IMR-90 (cell line): ENCODE measurements at regions not wholly inside any gene's neighbourhood (a gene's known extent, or its start where the extent isn't known, plus 50 kb on each side); places are given as distances from the start of the nearest gene placed in this dataset.

Source experiments
- ATAC-seq: fragments of 200-7000 bp; cut with Tn5 transposase; 2 replicates; pipeline ENCODE4 v1.9.1; 2020; ENCODE audit warnings: low read depth, mild to moderate bottlenecking, moderate library complexity
- BruUV-seq: library from RNA; stranded (reverse); fragments of 400-500 nt; replicated peaks from 2 replicates; lab custom pipeline; 2021; lab: Mats Ljungman, UMichigan
- CTCF ChIA-PET: fragments of 300-600 bp; formaldehyde crosslinking; extraction: SDS; loops from one replicate; lab custom pipeline; 2021; ENCODE audit warnings: antibody characterized with exemption; lab: Yijun Ruan, JAX
- POLR2A ChIA-PET: fragments of 300-600 bp; sonication (Branson Sonifier 250); formaldehyde crosslinking; loops from one replicate; lab custom pipeline; 2022; ENCODE audit warnings: antibody characterized with exemption; ENCODE audit not compliant: unreplicated experiment; lab: Charles Lee
- DNase-seq: peaks from one replicate; pipeline ENCODE4 v3.0.0; 2013
- H2AFZ ChIP-seq: replicated peaks from 2 replicates; pipeline ENCODE3; 2013; ENCODE audit warnings: low read length, mild to moderate bottlenecking; ENCODE audit not compliant: poor library complexity
- H2AK5ac ChIP-seq: 2 replicates; pipeline ENCODE4 v1.6.1; 2013; ENCODE audit warnings: low read depth, low read length, inconsistent platforms
- H2AK9ac ChIP-seq: replicated peaks from 2 replicates; pipeline ENCODE3; 2013; ENCODE audit warnings: mild to moderate bottlenecking, low read depth, low read length, moderate library complexity; ENCODE audit not compliant: poor library complexity
- H2BK120ac ChIP-seq: 2 replicates; pipeline ENCODE4 v1.6.1; 2013; ENCODE audit warnings: low read depth, low read length, inconsistent platforms
- H2BK15ac ChIP-seq: 3 replicates; pipeline ENCODE4 v1.6.1; 2013; ENCODE audit warnings: low read depth, low read length, inconsistent platforms
- H2BK20ac ChIP-seq: 2 replicates; pipeline ENCODE4 v1.6.1; 2013; ENCODE audit warnings: low read depth, mild to moderate bottlenecking, inconsistent platforms, low read length, moderate library complexity
- H2BK5ac ChIP-seq: 2 replicates; pipeline ENCODE4 v1.6.1; 2013; ENCODE audit warnings: mild to moderate bottlenecking, low read depth, low read length, inconsistent platforms; ENCODE audit not compliant: poor library complexity, severe bottlenecking
- H3K14ac ChIP-seq: replicated peaks from 2 replicates; pipeline ENCODE4 v1.6.1; 2013; ENCODE audit warnings: low read depth, low read length, inconsistent platforms
- H3K18ac ChIP-seq: 2 replicates; pipeline ENCODE4 v1.6.1; 2013; ENCODE audit warnings: low read depth, low read length, control low read depth
- H3K23ac ChIP-seq: 2 replicates; pipeline ENCODE4 v1.6.1; 2013; ENCODE audit warnings: low read depth, low read length, inconsistent platforms
- H3K27ac ChIP-seq: 2 replicates; pipeline ENCODE4 v1.5.1; 2013; ENCODE audit warnings: mild to moderate bottlenecking, control low read depth, low read length; ENCODE audit not compliant: insufficient read depth
- H3K27me3 ChIP-seq: 2 replicates; pipeline ENCODE4 v1.6.1; 2013; ENCODE audit warnings: low read length; ENCODE audit not compliant: control insufficient read depth, insufficient read depth
- H3K36me3 ChIP-seq: 2 replicates; pipeline ENCODE4 v1.6.1; 2013; ENCODE audit warnings: low read length, mixed read lengths; ENCODE audit not compliant: control insufficient read depth, insufficient read depth
- H3K4ac ChIP-seq: 2 replicates; pipeline ENCODE4 v1.6.1; 2013; ENCODE audit warnings: low read depth, low read length, inconsistent platforms
- H3K4me1 ChIP-seq: 2 replicates; pipeline ENCODE4 v1.6.1; 2013; ENCODE audit warnings: low read length, mixed read lengths; ENCODE audit not compliant: control insufficient read depth, insufficient read depth
- H3K4me2 ChIP-seq: 2 replicates; pipeline ENCODE4 v1.6.1; 2013; ENCODE audit warnings: low read depth, mild to moderate bottlenecking, control low read depth, low read length, moderate library complexity
- H3K4me3 ChIP-seq: 2 replicates; pipeline ENCODE4 v1.5.1; 2013; ENCODE audit warnings: low read depth, mild to moderate bottlenecking, control low read depth, low read length, moderate library complexity; ENCODE audit not compliant: insufficient read depth
- H3K56ac ChIP-seq: 2 replicates; pipeline ENCODE4 v1.6.1; 2013; ENCODE audit warnings: low read length, inconsistent platforms; ENCODE audit not compliant: insufficient read depth; ENCODE audit errors: extremely low read depth
- H3K79me1 ChIP-seq, 2 experiments: 2 replicates each; pipeline ENCODE4 v1.6.1; 2013; ENCODE audit warnings: low read length in 2 of 2, inconsistent platforms in 1 of 2, low read depth in 1 of 2
- H3K9ac ChIP-seq: 2 replicates; pipeline ENCODE4 v1.6.1; 2013; ENCODE audit warnings: low read depth, low read length, control low read depth
- H3K9me1 ChIP-seq: 2 replicates; pipeline ENCODE4 v1.6.1; 2013; ENCODE audit warnings: low read length, inconsistent platforms; ENCODE audit not compliant: insufficient read depth
- H3K9me3 ChIP-seq: 2 replicates; pipeline ENCODE4 v1.6.1; 2013; ENCODE audit warnings: low read length; ENCODE audit not compliant: control insufficient read depth, insufficient read depth
- H4K20me1 ChIP-seq: 2 replicates; pipeline ENCODE4 v1.6.1; 2013; ENCODE audit warnings: low read length, inconsistent platforms; ENCODE audit not compliant: insufficient read depth
- H4K5ac ChIP-seq: 2 replicates; pipeline ENCODE4 v1.6.1; 2013; ENCODE audit warnings: mild to moderate bottlenecking, low read depth, low read length, control low read depth
- H4K8ac ChIP-seq, 2 experiments: 2 replicates each; pipeline ENCODE4 v1.6.1; 2013; ENCODE audit warnings: low read depth in 2 of 2, low read length in 2 of 2, control low read depth in 1 of 2, inconsistent platforms in 1 of 2
- H4K91ac ChIP-seq: 2 replicates; pipeline ENCODE4 v1.6.1; 2013; ENCODE audit warnings: low read depth, low read length, inconsistent platforms; ENCODE audit not compliant: insufficient read depth
- BHLHE40 ChIP-seq: fragments of 150-350 bp; IDR thresholded peaks from 2 replicates; pipeline ENCODE4 v1.6.1; 2016; ENCODE audit warnings: mild to moderate bottlenecking, low read depth, low read length
- CEBPB ChIP-seq: IDR thresholded peaks from 2 replicates; pipeline ENCODE4 v1.6.1; 2012; ENCODE audit warnings: low read depth, low read length, improper control_type of control experiment
- CHD1 ChIP-seq: IDR thresholded peaks from 2 replicates; pipeline ENCODE4 v1.6.1; 2012; ENCODE audit warnings: low read depth, low read length, improper control_type of control experiment
- CTCF ChIP-seq: conservative IDR thresholded peaks from 2 replicates; pipeline ENCODE4 v1.5.1; 2012; ENCODE audit warnings: mild to moderate bottlenecking, low read depth, low read length, improper control_type of control experiment
- FOS ChIP-seq: fragments of 150-350 bp; IDR thresholded peaks from 2 replicates; pipeline ENCODE4 v1.6.1; 2016; ENCODE audit warnings: low read depth, low read length
- MAFK ChIP-seq: IDR thresholded peaks from 2 replicates; pipeline ENCODE4 v1.6.1; 2012; ENCODE audit warnings: low read depth, low read length, improper control_type of control experiment
- MAZ ChIP-seq: IDR thresholded peaks from 2 replicates; pipeline ENCODE4 v1.6.1; 2012; ENCODE audit warnings: low read depth, mild to moderate bottlenecking, low read length, improper control_type of control experiment, moderate library complexity, borderline replicate concordance
- MXI1 ChIP-seq: IDR thresholded peaks from 2 replicates; pipeline ENCODE4 v1.6.1; 2012; ENCODE audit warnings: low read depth, mild to moderate bottlenecking, low read length, moderate library complexity, borderline replicate concordance
- NFE2L2 ChIP-seq: fragments of 150-350 bp; IDR thresholded peaks from 2 replicates; pipeline ENCODE4 v1.6.1; 2016; ENCODE audit warnings: low read depth, mild to moderate bottlenecking, low read length
- POLR2A ChIP-seq: IDR thresholded peaks from 2 replicates; pipeline ENCODE4 v1.6.1; 2012; ENCODE audit warnings: mild to moderate bottlenecking, low read depth, low read length
- RAD21 ChIP-seq: IDR thresholded peaks from 2 replicates; pipeline ENCODE4 v1.6.1; 2012; ENCODE audit warnings: low read length, improper control_type of control experiment
- RCOR1 ChIP-seq: IDR thresholded peaks from 2 replicates; pipeline ENCODE4 v1.6.1; 2012; ENCODE audit warnings: mild to moderate bottlenecking, low read length, improper control_type of control experiment; ENCODE audit not compliant: insufficient replicate concordance
- RFX5 ChIP-seq: IDR thresholded peaks from 2 replicates; pipeline ENCODE4 v1.8.0; 2012; ENCODE audit warnings: low read depth, mild to moderate bottlenecking, low read length, moderate library complexity
- SMC3 ChIP-seq: fragments of 150-350 bp; IDR thresholded peaks from 2 replicates; pipeline ENCODE4 v1.6.1; 2016; ENCODE audit warnings: low read depth, mild to moderate bottlenecking, antibody characterized with exemption, low read length, moderate library complexity
- USF2 ChIP-seq: fragments of 150-350 bp; IDR thresholded peaks from 2 replicates; pipeline ENCODE4 v1.6.1; 2017; ENCODE audit warnings: mild to moderate bottlenecking, antibody characterized with exemption, low read length, low read depth
- dilution Hi-C: fragments of 300-500 bp; cut with HindIII; formaldehyde crosslinking; loops from one replicate; pipeline ENCODE4 v1.14.3; 2018; ENCODE audit warnings: low sequenced_read_pairs; ENCODE audit not compliant: unreplicated experiment
- in situ Hi-C: fragments of 300-500 bp; cut with MboI; formaldehyde crosslinking; loops from 3 replicates; pipeline ENCODE4 v1.14.3; 2019; ENCODE audit warnings: low sequenced_read_pairs, inconsistent platforms, mixed read lengths
- intact Hi-C: fragments of 100-400 bp; cut with micrococcal nuclease; formaldehyde crosslinking; loops from 2 replicates; pipeline ENCODE4 v1.10.0; 2022
- TF ChIP-seq, protein P1 (sequence below): fragments of 150-350 bp; IDR thresholded peaks from 2 replicates; pipeline ENCODE4 v1.6.1; 2016; ENCODE audit warnings: low read depth, mild to moderate bottlenecking, low read length, moderate library complexity, borderline replicate concordance

DNA sequence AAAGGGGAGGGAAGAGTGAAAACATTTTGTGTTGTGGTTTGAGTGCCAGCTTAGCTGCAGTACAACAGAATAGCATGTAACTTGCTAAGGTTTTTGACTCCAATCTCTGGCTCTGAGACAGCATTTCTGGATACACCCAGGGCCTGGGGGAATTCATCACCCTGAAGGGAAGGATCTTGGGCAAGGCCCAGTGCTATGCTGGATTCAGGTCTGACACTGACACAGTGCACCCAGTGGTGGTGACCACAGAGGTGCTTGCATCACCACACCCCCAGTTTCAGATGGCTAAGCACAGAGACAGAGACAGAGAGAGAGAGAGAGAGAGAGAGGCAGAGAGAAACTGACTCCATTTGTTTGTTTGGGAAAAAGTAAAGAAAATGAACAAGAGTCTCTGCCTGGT lies 74.1 kb upstream of the KBTBD8 start:
- dilution Hi-C loops: no loop called here

More for the DNA sequence above, 74.1 kb upstream of the KBTBD8 start:
- no peak overlapping the region for H3K9ac ChIP-seq
- no TSS peak for BruUV-seq
- H4K8ac ChIP-seq: no peak overlapping the region
- CTCF ChIA-PET: no interaction called here
- no peak overlapping the region for H3K4ac ChIP-seq
- 0 out of 2 replicates have a peak, but pooled peaks cover 2% of the 10 kb centered on the region for H3K27me3 ChIP-seq
- no peak overlapping the region for H2BK120ac ChIP-seq
- no peaks in the 10 kb centered on the region for H3K9me1 ChIP-seq
- H3K4me2 ChIP-seq: no peak overlapping the region
- ATAC-seq: no peak
- H2BK5ac ChIP-seq: no peak overlapping the region
- H4K5ac ChIP-seq: no peak overlapping the region
- no peak overlapping the region for H4K91ac ChIP-seq
- H3K4me1 ChIP-seq: no peaks in the 10 kb centered on the region
- TF ChIP-seq BHLHE40: no peak
- no peak for TF ChIP-seq NFE2L2
- no peak for TF ChIP-seq CEBPB
- no peak for TF ChIP-seq MXI1
- no peak for TF ChIP-seq RCOR1
- no peak for TF ChIP-seq MAZ
- no peak for TF ChIP-seq POLR2A
- no peak for TF ChIP-seq MAFK
- TF ChIP-seq FOS: no peak
- no peak for TF ChIP-seq RFX5
- TF ChIP-seq USF2: no peak
- TF ChIP-seq, protein P1, sequence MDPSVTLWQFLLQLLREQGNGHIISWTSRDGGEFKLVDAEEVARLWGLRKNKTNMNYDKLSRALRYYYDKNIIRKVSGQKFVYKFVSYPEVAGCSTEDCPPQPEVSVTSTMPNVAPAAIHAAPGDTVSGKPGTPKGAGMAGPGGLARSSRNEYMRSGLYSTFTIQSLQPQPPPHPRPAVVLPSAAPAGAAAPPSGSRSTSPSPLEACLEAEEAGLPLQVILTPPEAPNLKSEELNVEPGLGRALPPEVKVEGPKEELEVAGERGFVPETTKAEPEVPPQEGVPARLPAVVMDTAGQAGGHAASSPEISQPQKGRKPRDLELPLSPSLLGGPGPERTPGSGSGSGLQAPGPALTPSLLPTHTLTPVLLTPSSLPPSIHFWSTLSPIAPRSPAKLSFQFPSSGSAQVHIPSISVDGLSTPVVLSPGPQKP: no peak
- TF ChIP-seq CHD1: no peak
- no peak for TF ChIP-seq RAD21
- no peak for TF ChIP-seq CTCF
- TF ChIP-seq SMC3: no peak
- H2BK15ac ChIP-seq: no peak overlapping the region
- POLR2A ChIA-PET: no interaction called here
- H3K18ac ChIP-seq: no peak overlapping the region
- H3K9me3 ChIP-seq: no peaks in the 10 kb centered on the region
- H3K23ac ChIP-seq: no peak overlapping the region
- intact Hi-C loops (no loop called here), in situ Hi-C loops (no loop called here)
- no peak overlapping the region for H2AK9ac ChIP-seq
- no peaks in the 10 kb centered on the region for H3K79me1 ChIP-seq
- no peak overlapping the region for H2AK5ac ChIP-seq
- no peak overlapping the region for H2AFZ ChIP-seq
- H2BK20ac ChIP-seq: no peak overlapping the region
- no peak for DNase-seq
- no peak overlapping the region for H3K27ac ChIP-seq
- no peak overlapping the region for H3K14ac ChIP-seq
- no peaks in the 10 kb centered on the region for H3K36me3 ChIP-seq
- no peak overlapping the region for H3K56ac ChIP-seq
- no peak overlapping the region for H3K4me3 ChIP-seq
- H4K20me1 ChIP-seq: no peaks in the 10 kb centered on the region
